Pancreas (tissue), 10 donors: ENCODE measurements at regions not wholly inside any gene's neighbourhood (a gene's known extent, or its start where the extent isn't known, plus 50 kb on each side); places are given as distances from the start of the nearest gene placed in this dataset.

ENCODE experiments used
- ATAC-seq, 4 donors: fragments of 200-7000 bp; cut with Tn5 transposase; one replicate each; pipeline versions ENCODE4 v1.8.0 to v1.9.1; 2020; ENCODE audit warnings: mild to moderate bottlenecking in 4 of 4, moderate library complexity in 4 of 4
- DNase-seq, 6 donors: peaks; one replicate each; pipeline ENCODE4 v3.0.0-alpha.2; 2020
- FAIRE-seq: peaks from 2 replicates; lab custom pipeline; 2012; peaks lifted over from hg19 to GRCh38; lab: Jason Lieb, UNC
- H3K27ac ChIP-seq, 4 donors: fragments of 200-600 bp; sonication (generic); 1 replicate in 3 of 4; 2 replicates in 1 of 4; pipeline versions ENCODE4 v1.5.0 to v1.8.0; 2020
- H3K27me3 ChIP-seq, 4 donors: fragments of 200-600 bp; one replicate each; pipeline ENCODE4 v1.8.0; 2021
- H3K36me3 ChIP-seq, 3 donors: fragments of 200-600 bp; sonication (generic) in 1 of 3; one replicate each; pipeline versions ENCODE4 v1.5.0 to v1.8.0; 2020 to 2021
- H3K4me1 ChIP-seq, 3 donors: fragments of 200-600 bp; one replicate each; pipeline ENCODE4 v1.8.0; 2021
- H3K4me3 ChIP-seq, 4 donors: fragments of 200-600 bp; sonication (generic) in 2 of 4; one replicate each; pipeline versions ENCODE4 v1.5.0 to v1.8.0; 2020 to 2021
- H3K9me3 ChIP-seq, 4 donors: fragments of 200-600 bp; one replicate each; pipeline ENCODE4 v1.8.0; 2021
- WGBS, 2 donors: extraction: QIAGEN DNeasy Blood & Tissue Kit; methylation state at CpG; one replicate each; pipeline ENCODE4 v1.1.7; 2013; 5-methylcytosine and 5-hydroxymethylcytosine counted together
- intact Hi-C, 3 donors: fragments of 100-400 bp; cut with DNase I; formaldehyde crosslinking; loops; one replicate each; pipeline versions ENCODE4 v1.11.1 to v1.14.2; 2022
- TF ChIP-seq, protein P1 (sequence below), 4 donors: fragments of 200-600 bp; sonication (generic) in 3 of 4; IDR thresholded peaks; one replicate each; pipeline versions ENCODE4 v1.5.0 to v1.8.0; 2021; ENCODE audit warnings: antibody characterized with exemption in 4 of 4
- donor health status: healthy with polysubstance abuse.
- donor health status: DM: no; HTN: no; CAD: no; lungs with moderate emphysema.
- donor health status: DM: no; HTN: no; CAD: no.
- donor health status: control.
- donor health status: control.
- donor health status: Bipolar disorder and iron deficiency.
- donor health status: DM: yes; HTN: yes; CAD: no.
- donor health status: DM: no; HTN: no; CAD: no.
- donor health status: DM: no; HTN: no; CAD: no.
- donor health status: DM: yes; HTN: yes; CAD: no.

DNA sequence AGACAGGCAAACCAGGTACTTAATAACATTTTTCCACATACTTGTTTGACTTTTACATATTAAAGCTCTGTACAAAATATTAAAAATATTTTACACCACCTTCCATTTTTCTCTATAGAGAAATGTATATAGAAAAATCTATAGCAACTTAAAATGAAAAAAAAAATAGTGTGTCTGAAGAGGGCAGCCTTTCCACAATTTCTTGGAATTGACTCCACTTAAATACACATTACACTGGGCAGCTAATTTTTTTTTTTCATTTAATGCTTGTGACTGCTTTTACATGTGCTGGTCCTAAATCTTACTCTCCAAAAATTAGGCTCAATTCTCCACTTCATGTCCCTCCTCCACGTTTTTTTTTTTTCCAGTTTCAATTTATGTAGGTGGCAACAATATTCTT, 427.0 kb upstream of the RBMS3 start:
- no peak for ATAC-seq

DNA sequence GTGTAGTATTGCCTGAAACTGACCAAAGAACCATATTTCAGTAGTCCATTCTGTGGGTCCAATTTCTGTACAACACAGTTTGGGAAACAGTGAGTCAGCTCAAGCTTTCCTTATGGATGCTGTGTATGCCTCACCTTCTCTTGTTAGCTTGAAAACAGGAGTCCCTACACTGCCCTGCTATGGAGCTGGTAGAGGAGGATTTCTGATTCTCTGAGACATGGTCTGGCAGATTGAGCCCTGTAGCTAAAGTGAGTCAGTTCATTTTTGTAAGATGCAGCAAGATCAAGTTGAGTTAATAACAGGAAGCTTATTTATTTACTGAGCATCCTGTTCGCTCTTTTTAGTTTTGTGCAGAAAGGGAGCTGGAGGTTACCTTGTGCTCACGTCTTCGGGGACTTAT, 424.1 kb upstream of the RBMS3 start:
- intact Hi-C loops, result no loop called here
- Histone ChIP-seq H3K9me3 (no peaks in the 10 kb centered on the region), H3K27me3 (no peaks in the 10 kb centered on the region), H3K4me3 (no peak overlapping the region), H3K27ac (no peak overlapping the region), H3K36me3 (no peaks in the 10 kb centered on the region), H3K4me1 (no peaks in the 10 kb centered on the region)
- TF ChIP-seq, protein P1, sequence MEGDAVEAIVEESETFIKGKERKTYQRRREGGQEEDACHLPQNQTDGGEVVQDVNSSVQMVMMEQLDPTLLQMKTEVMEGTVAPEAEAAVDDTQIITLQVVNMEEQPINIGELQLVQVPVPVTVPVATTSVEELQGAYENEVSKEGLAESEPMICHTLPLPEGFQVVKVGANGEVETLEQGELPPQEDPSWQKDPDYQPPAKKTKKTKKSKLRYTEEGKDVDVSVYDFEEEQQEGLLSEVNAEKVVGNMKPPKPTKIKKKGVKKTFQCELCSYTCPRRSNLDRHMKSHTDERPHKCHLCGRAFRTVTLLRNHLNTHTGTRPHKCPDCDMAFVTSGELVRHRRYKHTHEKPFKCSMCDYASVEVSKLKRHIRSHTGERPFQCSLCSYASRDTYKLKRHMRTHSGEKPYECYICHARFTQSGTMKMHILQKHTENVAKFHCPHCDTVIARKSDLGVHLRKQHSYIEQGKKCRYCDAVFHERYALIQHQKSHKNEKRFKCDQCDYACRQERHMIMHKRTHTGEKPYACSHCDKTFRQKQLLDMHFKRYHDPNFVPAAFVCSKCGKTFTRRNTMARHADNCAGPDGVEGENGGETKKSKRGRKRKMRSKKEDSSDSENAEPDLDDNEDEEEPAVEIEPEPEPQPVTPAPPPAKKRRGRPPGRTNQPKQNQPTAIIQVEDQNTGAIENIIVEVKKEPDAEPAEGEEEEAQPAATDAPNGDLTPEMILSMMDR (IDR thresholded peaks at IDR 0.05), result no peak
- no peak for DNase-seq
- no peak for ATAC-seq
- no peak for FAIRE-seq
- WGBS, 2 donors, result 79 to 86% methylated on average over 3 of the region's 3 CpGs

More for the DNA sequence above, 427.0 kb upstream of the RBMS3 start:
- DNase-seq (no peak), FAIRE-seq (no peak)
- Histone ChIP-seq H3K27ac (no peak overlapping the region), H3K27me3 (no peaks in the 10 kb centered on the region), H3K4me3 (no peak overlapping the region), H3K4me1 (no peaks in the 10 kb centered on the region), H3K36me3 (no peaks in the 10 kb centered on the region), H3K9me3 (no peaks in the 10 kb centered on the region)
- intact Hi-C loops, result no loop called here
- WGBS, 2 donors, result 22 to 34% methylated on average over 1 of the region's 1 CpG
- TF ChIP-seq, protein P1 (IDR thresholded peaks at IDR 0.05), result no peak

DNA sequence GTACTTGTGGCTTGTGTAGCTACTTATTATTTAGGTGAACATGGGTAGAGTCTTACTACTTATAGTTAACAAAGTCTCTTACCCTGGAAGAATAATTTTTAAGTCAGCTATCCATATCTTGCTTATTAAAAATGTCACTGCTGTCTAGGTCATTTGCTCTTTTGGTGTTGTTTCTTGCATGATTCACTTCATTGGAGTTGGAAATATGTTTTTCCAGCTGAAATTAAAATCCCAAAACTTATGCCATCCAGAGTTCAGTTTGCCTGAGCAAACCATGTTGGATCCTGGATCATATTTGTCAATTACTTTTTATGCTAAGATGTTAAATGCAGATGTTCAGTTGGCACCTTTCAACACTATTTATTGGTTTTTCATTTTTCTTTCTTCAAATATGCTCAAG, 421.0 kb upstream of the RBMS3 start:
- no peak for DNase-seq

DNA sequence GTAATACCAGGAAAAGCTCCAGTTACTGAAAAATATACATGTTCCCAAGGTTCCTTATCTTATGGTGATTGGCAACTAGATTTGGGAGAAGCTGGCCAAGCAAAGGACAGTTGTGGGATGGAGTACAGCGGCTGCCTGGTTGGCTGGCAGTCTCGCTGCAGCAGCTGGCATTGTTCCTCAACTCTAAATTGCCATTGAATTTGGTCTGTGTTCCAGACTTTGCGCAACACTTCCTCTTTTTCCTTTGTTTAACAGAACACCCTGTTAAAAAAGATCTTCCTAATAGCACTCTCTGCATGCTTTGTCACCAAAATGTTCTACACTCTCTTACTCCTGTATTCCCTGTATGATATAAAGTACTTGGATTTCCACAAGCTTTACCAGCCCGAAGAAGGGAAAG, 420.6 kb upstream of the RBMS3 start:
- TF ChIP-seq, protein P1 (IDR thresholded peaks at IDR 0.05), result no peak
- Histone ChIP-seq H3K9me3 (no peaks in the 10 kb centered on the region), H3K36me3 (no peaks in the 10 kb centered on the region), H3K27me3 (no peaks in the 10 kb centered on the region), H3K4me3 (no peak overlapping the region), H3K4me1 (no peaks in the 10 kb centered on the region), H3K27ac (no peak overlapping the region)
- 44 to 58% methylated on average over 4 of the region's 4 CpGs for WGBS, 2 donors
- peak in 1 of 6 donors; percentile 12 for DNase-seq
- FAIRE-seq, result no peak
- peak in 3 of 4 donors; percentile 50 to 51 (median 50) for ATAC-seq
- intact Hi-C loops, result no loop called here

More for the DNA sequence above, 421.0 kb upstream of the RBMS3 start:
- no peak for FAIRE-seq
- intact Hi-C loops, result no loop called here
- Histone ChIP-seq H3K36me3 (no peaks in the 10 kb centered on the region), H3K27ac (no peak overlapping the region), H3K9me3 (no peaks in the 10 kb centered on the region), H3K4me1 (no peaks in the 10 kb centered on the region), H3K27me3 (no peaks in the 10 kb centered on the region), H3K4me3 (no peak overlapping the region)
- TF ChIP-seq, protein P1 (IDR thresholded peaks at IDR 0.05), result no peak
- ATAC-seq, result no peak

DNA sequence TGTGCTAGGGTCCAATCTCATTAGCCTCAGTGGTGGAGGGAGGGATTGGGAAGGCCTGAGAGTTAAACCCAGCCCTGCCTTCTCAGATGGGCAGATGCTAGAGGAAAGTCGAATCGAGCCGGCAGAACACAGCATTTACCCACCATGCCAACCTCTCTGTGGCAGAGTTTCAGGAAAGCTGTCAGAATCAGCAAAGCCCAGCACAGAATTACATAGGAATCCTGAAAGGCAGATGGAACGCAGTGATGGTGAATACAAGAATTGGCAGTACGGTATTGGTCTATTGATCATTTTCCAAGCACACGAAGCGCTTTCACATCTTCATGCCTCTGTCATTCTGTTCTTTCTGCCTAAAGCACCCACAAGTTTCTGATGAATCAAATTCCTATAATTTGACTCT, 417.7 kb upstream of the RBMS3 start:
- H3K27ac ChIP-seq, result no peak overlapping the region
- no peaks in the 10 kb centered on the region for H3K9me3 ChIP-seq
- H3K4me1 ChIP-seq, result no peaks in the 10 kb centered on the region
- no peak for DNase-seq
- no peaks in the 10 kb centered on the region for H3K27me3 ChIP-seq
- TF ChIP-seq, protein P1 (IDR thresholded peaks at IDR 0.05), result no peak
- no peak for FAIRE-seq
- intact Hi-C loops, result no loop called here
- no peaks in the 10 kb centered on the region for H3K36me3 ChIP-seq
- no peak for ATAC-seq
- H3K4me3 ChIP-seq, result no peak overlapping the region
- WGBS, 2 donors, result 84% methylated on average over 7 of the region's 7 CpGs
